HG03432 (cell line): ENCODE measurements at regions not wholly inside any gene's neighbourhood (a gene's known extent, or its start where the extent isn't known, plus 50 kb on each side); places are given as distances from the start of the nearest gene placed in this dataset.
A peak's percentile ranks its signal among the peaks of the same experiment; 100 is the strongest.
"Not testable (repeated sequence)": the region's sequence is repeated elsewhere in the genome, so short reads cannot be mapped to it uniquely, and the experiment has no call there.

ENCODE experiments used
- ATAC-seq: cut with Tn5 transposase; IDR thresholded peaks from one replicate; pipeline ENCODE4 v1.9.1; 2021; ENCODE audit warnings: mild to moderate bottlenecking, moderate library complexity; ENCODE audit not compliant: unreplicated experiment

GRCh38 chr11:16542353-16542752, 186.0 kb upstream of the SOX6 start:
- no peak for ATAC-seq

GRCh38 chr11:16536513-16536912, 180.2 kb upstream of the SOX6 start:
- ATAC-seq = no peak

DNA sequence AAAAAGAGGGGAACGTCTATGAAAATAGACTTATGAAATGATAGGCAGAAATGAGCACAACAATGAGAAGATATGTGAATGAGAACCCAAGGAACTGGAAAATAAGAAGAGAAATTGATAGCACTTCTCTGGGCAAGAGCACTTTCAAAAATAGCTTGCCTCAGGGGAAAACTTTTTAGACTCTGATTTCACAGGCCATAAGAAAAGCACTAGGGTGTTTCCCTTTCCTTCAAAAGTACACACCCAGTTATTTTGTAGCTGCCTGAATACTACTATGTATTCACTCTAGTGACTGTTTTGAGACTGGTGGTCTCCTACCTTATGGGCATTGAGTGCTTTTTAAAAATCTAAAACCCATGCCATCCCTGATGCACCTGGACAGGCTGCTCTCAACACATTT, 172.3 kb upstream of the SOX6 start:
- no peak for ATAC-seq

- no peak for ATAC-seq
Measured at GRCh38 chr11:16527525-16528246, 171.3 kb upstream of the SOX6 start.

DNA sequence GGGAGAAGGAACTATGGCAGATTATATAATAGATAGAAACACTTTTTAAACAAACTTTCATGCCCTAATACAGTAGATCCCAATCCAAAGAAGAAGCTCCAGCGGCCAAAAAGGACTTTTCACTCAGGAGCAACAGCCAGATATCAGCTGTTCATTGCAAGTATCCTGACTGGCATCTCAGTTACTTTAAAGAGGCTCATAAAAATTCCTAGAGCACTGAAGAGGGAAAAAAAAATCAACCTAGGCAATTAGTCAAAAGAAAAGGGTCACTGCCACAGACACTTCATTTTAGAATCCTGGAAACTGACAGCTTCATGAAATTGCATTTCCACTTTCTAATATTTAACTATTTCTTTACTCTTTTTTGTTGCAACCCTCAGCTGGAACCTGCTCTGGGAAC, 170.6 kb upstream of the SOX6 start:
- no peak for ATAC-seq

- ATAC-seq = not testable (repeated sequence)
Measured at GRCh38 chr11:16520713-16521112, 164.4 kb upstream of the SOX6 start.

DNA sequence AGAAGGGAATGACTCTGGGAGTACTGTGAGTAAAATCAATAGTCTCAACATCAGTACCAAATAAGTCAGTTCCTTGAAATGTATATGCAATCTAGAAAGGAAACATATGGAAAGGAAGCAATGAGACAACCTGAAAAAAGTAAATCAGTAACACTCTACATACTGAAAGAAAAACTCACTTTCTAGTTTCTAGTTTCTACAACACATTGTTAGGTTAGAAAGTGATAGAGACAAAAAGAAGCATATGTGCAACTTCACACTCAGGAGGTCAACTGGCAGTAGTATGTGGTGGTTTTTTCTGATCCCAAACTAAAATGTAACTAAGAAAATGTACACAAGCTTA, 156.5 kb upstream of the SOX6 start:
- peak; percentile 97 for ATAC-seq

- no peak for ATAC-seq
Measured at GRCh38 chr11:16512198-16512898, 156.0 kb upstream of the SOX6 start.

DNA sequence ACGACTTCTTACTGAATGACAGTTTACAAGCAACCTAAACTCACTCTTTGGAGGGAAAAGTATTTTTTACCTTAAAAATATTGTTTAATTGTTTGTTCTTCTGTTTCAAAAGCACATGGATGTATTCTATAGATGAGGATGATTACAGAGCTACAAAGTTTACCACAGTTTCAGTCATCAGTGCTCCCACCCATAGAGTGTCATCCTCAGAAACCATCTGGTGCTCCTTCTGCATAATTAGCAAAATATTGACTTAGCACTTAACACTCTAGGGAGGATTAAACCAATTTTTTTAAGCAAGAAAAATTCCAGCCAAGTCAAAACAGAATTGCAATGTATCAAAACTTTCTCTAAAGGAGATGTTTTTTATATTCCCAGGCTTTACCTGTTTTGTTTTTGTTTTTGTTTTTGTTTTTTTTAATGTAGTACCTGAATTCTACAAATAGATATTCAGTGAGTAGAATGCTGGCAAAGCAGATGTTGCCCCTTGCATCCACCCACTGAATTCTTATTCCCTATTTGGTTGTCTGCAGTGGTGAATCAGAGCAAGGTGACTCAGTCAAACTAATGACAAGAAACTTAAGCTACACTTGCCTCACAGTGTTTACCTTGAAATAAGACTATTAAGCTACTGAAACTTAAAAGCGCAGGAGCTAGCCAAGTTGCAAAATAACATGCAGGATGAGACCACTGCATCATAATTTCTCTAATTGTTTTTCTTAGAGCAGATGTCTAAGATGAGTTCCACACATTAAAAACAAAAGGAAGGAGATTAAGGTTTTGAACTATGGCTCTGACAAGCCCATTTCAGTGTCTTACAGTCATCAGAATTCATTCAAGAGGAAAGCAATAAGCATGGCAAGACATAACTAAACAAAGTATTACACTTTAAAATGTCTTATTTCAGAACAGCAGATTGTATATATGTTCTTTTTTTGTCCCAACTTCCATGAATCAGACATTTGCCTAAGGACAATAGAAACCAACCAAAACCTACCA, 155.1 kb upstream of the SOX6 start:
- no peak for ATAC-seq

- ATAC-seq = no peak
Measured at GRCh38 chr11:16505481-16505880, 149.1 kb upstream of the SOX6 start.

GRCh38 chr11:16503891-16504290, 147.5 kb upstream of the SOX6 start:
- not testable (repeated sequence) for ATAC-seq

- ATAC-seq = no peak
Measured at GRCh38 chr11:16494918-16495691, 138.8 kb upstream of the SOX6 start.

DNA sequence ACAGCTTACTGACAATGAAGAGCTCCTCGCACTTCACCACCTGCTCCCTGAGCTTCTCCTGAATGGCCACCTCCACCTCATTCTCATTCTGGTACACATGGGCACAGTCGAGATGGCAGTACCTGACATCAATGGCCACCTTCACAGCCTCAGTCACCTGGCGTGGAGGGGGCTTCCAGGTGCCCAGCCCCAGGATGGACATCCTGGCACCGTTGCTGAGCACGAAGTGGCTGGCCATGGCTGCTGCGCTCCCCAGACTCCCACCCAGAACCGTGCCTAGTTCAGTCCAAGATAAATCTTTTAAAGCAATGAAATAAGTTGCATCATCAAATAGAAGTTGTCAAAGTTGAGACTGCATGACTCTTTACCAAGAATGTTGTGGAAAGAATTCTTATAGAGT, 128.1 kb upstream of the SOX6 start:
- no peak for ATAC-seq

DNA sequence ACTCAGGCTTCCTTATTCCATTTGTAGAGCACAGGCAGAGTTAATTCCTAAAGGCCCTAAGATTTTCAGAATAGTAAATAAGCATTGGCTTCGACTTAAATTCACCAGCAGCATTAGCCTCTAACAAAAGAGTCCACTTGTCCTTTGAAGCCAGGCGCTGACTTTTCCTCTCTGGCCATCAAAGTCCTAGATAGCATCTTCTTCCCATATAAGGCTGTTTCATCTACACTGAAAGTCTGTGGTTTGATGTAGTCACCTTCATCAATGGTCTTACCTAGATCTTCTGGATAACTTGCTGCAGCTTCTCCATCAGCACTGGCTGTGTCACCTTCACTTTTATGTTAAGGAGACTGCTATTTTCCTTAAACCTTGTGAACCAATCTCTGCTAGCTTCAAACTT, 118.3 kb upstream of the SOX6 start:
- ATAC-seq = no peak

DNA sequence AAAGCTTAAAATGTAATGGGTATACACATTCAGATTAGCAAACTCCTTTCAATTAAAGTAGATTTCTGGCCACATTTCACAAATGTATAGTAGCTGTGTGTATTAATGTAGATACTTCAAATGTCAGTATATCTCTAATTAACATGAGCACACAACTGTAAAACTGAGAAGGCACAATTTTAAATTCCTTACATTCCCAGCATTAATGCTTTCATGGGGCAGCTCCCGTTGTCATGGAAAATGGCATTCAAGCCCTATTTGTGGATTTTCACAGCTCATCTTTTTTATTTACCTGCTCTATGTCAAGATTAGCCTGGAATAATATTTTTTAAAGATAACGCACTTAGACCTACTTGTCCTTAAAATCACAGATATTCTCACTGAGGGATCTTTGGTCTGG, 113.6 kb upstream of the SOX6 start:
- ATAC-seq = no peak

DNA sequence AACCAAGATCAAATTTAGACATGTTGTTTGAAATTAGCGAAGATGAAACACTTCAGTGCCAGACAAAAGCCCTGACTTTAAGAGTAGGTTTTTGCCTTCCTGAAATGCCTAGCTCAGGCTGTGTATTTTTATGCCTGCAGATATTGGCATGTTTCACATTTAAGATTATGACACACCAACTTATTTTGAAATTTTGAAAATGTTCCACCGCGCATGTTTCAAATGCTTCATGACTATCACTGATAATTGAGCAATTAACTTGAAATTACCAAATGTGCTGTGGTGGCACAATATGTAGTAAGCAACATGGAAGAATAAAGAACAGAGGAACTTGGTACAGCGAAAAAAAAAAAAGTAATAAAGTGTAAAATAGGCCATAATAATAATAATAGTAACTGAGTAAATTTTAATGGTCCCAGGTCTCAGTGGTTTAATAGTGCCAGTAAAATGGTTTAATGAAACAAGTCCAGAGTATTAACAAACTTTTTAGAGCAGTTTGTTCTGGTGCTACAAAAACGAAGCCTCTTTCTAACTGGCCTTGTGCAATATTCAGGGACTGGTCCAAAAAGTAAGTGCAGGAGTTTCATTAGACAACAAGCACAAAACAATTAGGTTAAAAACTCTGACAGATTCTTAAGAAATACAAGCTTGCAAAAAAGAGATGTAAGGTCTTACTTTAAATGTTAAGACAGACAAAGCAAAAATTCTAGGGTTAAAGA, 112.5 kb upstream of the SOX6 start:
- ATAC-seq = no peak

- no peak for ATAC-seq
Measured at GRCh38 chr11:16460508-16460907, 104.2 kb upstream of the SOX6 start.

GRCh38 chr11:16456366-16456765, 100.0 kb upstream of the SOX6 start:
- no peak for ATAC-seq

DNA sequence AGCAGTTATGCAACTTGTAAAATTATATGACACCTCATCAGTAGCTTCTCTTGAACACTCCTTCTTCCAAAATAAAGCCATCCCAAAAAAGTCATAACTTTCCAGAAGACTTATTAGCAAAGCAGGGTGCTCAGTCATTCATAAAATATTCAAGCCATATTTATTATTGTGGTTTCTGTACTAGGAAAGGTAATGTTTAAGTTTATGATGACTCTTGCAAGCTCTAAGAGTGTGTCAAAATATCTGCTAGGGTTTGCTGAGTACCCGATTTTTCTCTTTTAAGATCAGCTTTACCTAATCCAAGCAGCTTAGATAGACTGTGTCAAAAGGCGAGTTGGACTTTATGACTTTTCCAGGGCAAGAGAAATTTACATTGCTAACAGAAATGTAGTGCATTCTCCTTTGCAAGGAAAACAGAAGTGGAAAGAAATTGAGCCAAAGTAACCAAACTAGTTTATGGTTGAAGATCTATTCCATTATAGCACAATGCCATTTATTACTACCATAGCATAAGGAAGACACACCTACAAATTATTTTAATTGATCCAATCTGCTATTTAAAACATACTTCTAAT, 98.0 kb upstream of the SOX6 start:
- ATAC-seq = no peak
